Mammary epithelial cell (primary cell): ENCODE measurements at regions not wholly inside any gene's neighbourhood (a gene's known extent, or its start where the extent isn't known, plus 50 kb on each side); places are given as distances from the start of the nearest gene placed in this dataset.

Experiments
- EZH2 ChIP-seq: IDR thresholded peaks from 2 replicates; pipeline ENCODE4 v1.6.1; 2012; ENCODE audit warnings: low read length, inconsistent platforms, borderline replicate concordance
- TF ChIP-seq, protein P1 (sequence below), 2 donors: IDR thresholded peaks in 1 of 2; conservative IDR thresholded peaks in 1 of 2; 2 replicates each; pipeline ENCODE4 v1.5.1; 2011 to 2012; ENCODE audit warnings: inconsistent platforms in 2 of 2, low read length in 2 of 2, mild to moderate bottlenecking in 2 of 2, control low read depth in 1 of 2, low read depth in 1 of 2; ENCODE audit not compliant: insufficient read depth in 1 of 2; ENCODE audit errors: extremely low read depth in 1 of 2

DNA sequence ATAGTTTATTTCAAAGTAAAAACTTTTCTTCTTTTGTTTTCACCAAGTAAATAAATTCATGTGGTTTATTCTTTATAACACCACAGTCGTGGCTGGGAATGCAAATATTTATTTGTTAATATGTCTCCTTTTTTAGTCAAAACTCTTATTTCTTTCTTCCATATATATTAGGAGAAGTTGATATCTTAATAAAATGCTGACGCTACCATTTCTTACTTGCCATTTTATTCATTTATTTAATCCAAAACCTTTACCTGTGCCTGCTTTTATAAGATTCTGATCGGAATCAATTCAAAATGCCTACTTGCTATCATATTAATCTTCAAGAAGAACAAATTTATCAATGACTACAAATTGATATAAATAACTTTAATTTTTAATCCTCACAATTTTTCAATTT is 362.9 kb upstream of the FSIP2 start:
- TF ChIP-seq, protein P1, sequence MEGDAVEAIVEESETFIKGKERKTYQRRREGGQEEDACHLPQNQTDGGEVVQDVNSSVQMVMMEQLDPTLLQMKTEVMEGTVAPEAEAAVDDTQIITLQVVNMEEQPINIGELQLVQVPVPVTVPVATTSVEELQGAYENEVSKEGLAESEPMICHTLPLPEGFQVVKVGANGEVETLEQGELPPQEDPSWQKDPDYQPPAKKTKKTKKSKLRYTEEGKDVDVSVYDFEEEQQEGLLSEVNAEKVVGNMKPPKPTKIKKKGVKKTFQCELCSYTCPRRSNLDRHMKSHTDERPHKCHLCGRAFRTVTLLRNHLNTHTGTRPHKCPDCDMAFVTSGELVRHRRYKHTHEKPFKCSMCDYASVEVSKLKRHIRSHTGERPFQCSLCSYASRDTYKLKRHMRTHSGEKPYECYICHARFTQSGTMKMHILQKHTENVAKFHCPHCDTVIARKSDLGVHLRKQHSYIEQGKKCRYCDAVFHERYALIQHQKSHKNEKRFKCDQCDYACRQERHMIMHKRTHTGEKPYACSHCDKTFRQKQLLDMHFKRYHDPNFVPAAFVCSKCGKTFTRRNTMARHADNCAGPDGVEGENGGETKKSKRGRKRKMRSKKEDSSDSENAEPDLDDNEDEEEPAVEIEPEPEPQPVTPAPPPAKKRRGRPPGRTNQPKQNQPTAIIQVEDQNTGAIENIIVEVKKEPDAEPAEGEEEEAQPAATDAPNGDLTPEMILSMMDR (conservative IDR thresholded peaks at IDR 0.05 in 1 of 2, IDR thresholded peaks at IDR 0.05 in 1 of 2; ENCODE audit: extremely low read depth in 1 of 2, insufficient read depth in 1 of 2, low read depth in 1 of 2, low read length in 2 of 2), result no peak
- no peak for TF ChIP-seq EZH2
